NCI-H345 treated with DMSO at 0.1 percent for 48 hours (cell line): ENCODE measurements at regions not wholly inside any gene's neighbourhood (a gene's known extent, or its start where the extent isn't known, plus 50 kb on each side); places are given as distances from the start of the nearest gene placed in this dataset.
"Not testable (repeated sequence)": the region's sequence is repeated elsewhere in the genome, so short reads cannot be mapped to it uniquely, and the experiment has no call there.

Experiments
- DNase-seq: peaks from one replicate; lab custom pipeline; 2025; ENCODE audit not compliant: unreplicated experiment; lab: John Stamatoyannopoulos, UW

GRCh38 chr2:22903616-22904015, 481.4 kb upstream of the KLHL29 start:
- DNase-seq = no peak

- no peak for DNase-seq
Measured at GRCh38 chr2:22904126-22904684, 480.8 kb upstream of the KLHL29 start.

- no peak for DNase-seq
Measured at GRCh38 chr2:22907330-22907729, 477.6 kb upstream of the KLHL29 start.

GRCh38 chr2:22912398-22912797, 472.6 kb upstream of the KLHL29 start:
- DNase-seq = peak; percentile 13

GRCh38 chr2:22929998-22930397, 455.0 kb upstream of the KLHL29 start:
- DNase-seq = no peak

GRCh38 chr2:22930781-22931180, 454.2 kb upstream of the KLHL29 start:
- DNase-seq = no peak

GRCh38 chr2:22932288-22932687, 452.7 kb upstream of the KLHL29 start:
- DNase-seq = no peak

- DNase-seq = no peak
Measured at GRCh38 chr2:22934747-22935146, 450.2 kb upstream of the KLHL29 start.

- DNase-seq = no peak
Measured at GRCh38 chr2:22942441-22942840, 442.5 kb upstream of the KLHL29 start.

- no peak for DNase-seq
Measured at GRCh38 chr2:22944143-22944542, 440.8 kb upstream of the KLHL29 start.

- DNase-seq = no peak
Measured at GRCh38 chr2:22946553-22946952, 438.4 kb upstream of the KLHL29 start.

- no peak for DNase-seq
Measured at GRCh38 chr2:22947741-22948140, 437.2 kb upstream of the KLHL29 start.

GRCh38 chr2:22950431-22950830, 434.5 kb upstream of the KLHL29 start:
- DNase-seq = no peak

- no peak for DNase-seq
Measured at GRCh38 chr2:22952656-22953225, 432.2 kb upstream of the KLHL29 start.

GRCh38 chr2:22957446-22957845, 427.5 kb upstream of the KLHL29 start:
- DNase-seq = peak; percentile 16

- no peak for DNase-seq
Measured at GRCh38 chr2:22958308-22958707, 426.7 kb upstream of the KLHL29 start.

GRCh38 chr2:22967756-22968155, 417.2 kb upstream of the KLHL29 start:
- DNase-seq = no peak

- no peak for DNase-seq
Measured at GRCh38 chr2:22970284-22970975, 414.5 kb upstream of the KLHL29 start.

GRCh38 chr2:22970991-22971390, 414.0 kb upstream of the KLHL29 start:
- no peak for DNase-seq

GRCh38 chr2:22981785-22982184, 403.2 kb upstream of the KLHL29 start:
- no peak for DNase-seq

- not testable (repeated sequence) for DNase-seq
Measured at GRCh38 chr2:22984152-22984551, 400.8 kb upstream of the KLHL29 start.

GRCh38 chr2:22990246-22990645, 394.7 kb upstream of the KLHL29 start:
- no peak for DNase-seq

- no peak for DNase-seq
Measured at GRCh38 chr2:22991844-22992243, 393.1 kb upstream of the KLHL29 start.
